MCF 10A (cell line): ENCODE measurements at regions not wholly inside any gene's neighbourhood (a gene's known extent, or its start where the extent isn't known, plus 50 kb on each side); places are given as distances from the start of the nearest gene placed in this dataset.

Experiments used
- BruUV-seq: library from RNA; stranded (reverse); fragments of 400-500 nt; replicated peaks from 2 replicates; lab custom pipeline; 2021; lab: Mats Ljungman, UMichigan
- CTCF ChIA-PET: fragments of 300-600 bp; sonication (Branson Sonifier 250); formaldehyde crosslinking; extraction: SDS; loops from one replicate; lab custom pipeline; 2021; ENCODE audit warnings: antibody characterized with exemption, inconsistent platforms; lab: Yijun Ruan, JAX
- POLR2A ChIA-PET: fragments of 300-600, 350-650 bp; sonication (Branson Sonifier 250); formaldehyde crosslinking; extraction: SDS; loops from one replicate; lab custom pipeline; 2020; ENCODE audit warnings: antibody characterized with exemption, inconsistent platforms; lab: Yijun Ruan, JAX
- DNase-seq: peaks from one replicate; pipeline ENCODE4 v3.0.0-alpha.2; 2018; ENCODE audit not compliant: unreplicated experiment
- H3K27ac Mint-ChIP-seq: one replicate; pipeline ENCODE4 v1.8.0; 2022; ENCODE audit warnings: mild to moderate bottlenecking, low read depth, mixed read lengths; ENCODE audit not compliant: unreplicated experiment
- H3K27me3 Mint-ChIP-seq: one replicate; pipeline ENCODE4 v1.8.0; 2022; ENCODE audit warnings: mixed read lengths; ENCODE audit not compliant: insufficient read depth, unreplicated experiment
- H3K36me3 Mint-ChIP-seq: one replicate; pipeline ENCODE4 v1.8.0; 2022; ENCODE audit warnings: mild to moderate bottlenecking, moderate library complexity, mixed read lengths; ENCODE audit not compliant: insufficient read depth, unreplicated experiment
- H3K4me1 Mint-ChIP-seq: one replicate; pipeline ENCODE4 v1.8.0; 2022; ENCODE audit warnings: mixed read lengths; ENCODE audit not compliant: insufficient read depth, unreplicated experiment
- H3K4me3 Mint-ChIP-seq: one replicate; pipeline ENCODE4 v1.8.0; 2022; ENCODE audit warnings: mild to moderate bottlenecking, moderate library complexity, mixed read lengths; ENCODE audit not compliant: unreplicated experiment
- H3K9me3 Mint-ChIP-seq: one replicate; pipeline ENCODE4 v1.8.0; 2022; ENCODE audit warnings: mixed read lengths; ENCODE audit not compliant: unreplicated experiment
- CTCF ChIP-seq: fragments of 200-600 bp; IDR thresholded peaks from one replicate; pipeline ENCODE4 v1.8.0; 2022; ENCODE audit warnings: antibody characterized with exemption, mild to moderate bottlenecking; ENCODE audit not compliant: unreplicated experiment
- intact Hi-C: fragments of 100-400 bp; cut with micrococcal nuclease; formaldehyde crosslinking; loops from 2 replicates; pipeline ENCODE4 v1.14.1; 2022

DNA sequence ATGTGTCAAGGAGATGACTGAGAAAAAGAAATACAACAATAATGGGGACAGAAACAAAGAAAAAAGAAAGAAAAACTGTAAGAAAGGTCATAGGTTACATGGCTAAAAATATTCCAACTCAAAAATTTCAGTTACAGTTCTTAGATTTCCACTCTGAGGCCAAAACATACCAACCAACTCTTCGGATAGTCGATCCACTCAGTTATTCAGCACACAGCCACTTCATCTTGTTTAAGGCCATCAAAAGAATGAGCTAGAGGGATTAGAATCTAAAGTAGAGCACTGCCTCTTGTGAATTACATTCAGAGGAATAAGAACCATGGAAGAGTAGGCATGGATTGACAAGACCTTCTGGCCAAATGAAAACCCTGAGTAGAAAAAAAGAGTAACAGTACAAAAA lies 277.0 kb downstream of the MRPL39 start:
- no peak overlapping the region for H3K4me3 Mint-ChIP-seq
- DNase-seq = no peak

GRCh38 chr21:25329227-25329825 lies 278.0 kb downstream of the MRPL39 start:
- intact Hi-C loops = loop anchor here (10.0 kb wide), 1 partner anchor 45 kb away; no protein-coding TSS in a partner anchor
- H3K36me3 Mint-ChIP-seq = no peaks in the 10 kb centered on the region
- ChIA-PET CTCF (interaction anchor here (0.6 kb wide), 1 partner anchor 16 kb away, joined by 3 read pairs; no protein-coding TSS in a partner anchor), POLR2A (interaction anchor here (0.6 to 2.2 kb wide), 4 partner anchors 9 to 976 kb away, joined by 3 to 7 read pairs (median 4); no protein-coding TSS in a partner anchor)
- peaks cover 31% of the 10 kb centered on the region for H3K4me1 Mint-ChIP-seq
- DNase-seq = peak; percentile 69
- H3K4me3 Mint-ChIP-seq = no peak overlapping the region
- H3K9me3 Mint-ChIP-seq = peaks cover 7% of the 10 kb centered on the region
- H3K27me3 Mint-ChIP-seq = no peaks in the 10 kb centered on the region
- no TSS peak for BruUV-seq
- TF ChIP-seq CTCF = no peak
- peak overlapping the region; percentile 9 for H3K27ac Mint-ChIP-seq

More for the DNA sequence above, 277.0 kb downstream of the MRPL39 start:
- Mint-ChIP-seq H3K4me1 (peaks cover 28% of the 10 kb centered on the region), H3K27me3 (no peaks in the 10 kb centered on the region), H3K9me3 (no peaks in the 10 kb centered on the region), H3K36me3 (no peaks in the 10 kb centered on the region), H3K27ac (peak overlapping the region; percentile 9)
- TF ChIP-seq CTCF = no peak
- BruUV-seq = no TSS peak
- CTCF ChIA-PET = no interaction called here
- POLR2A ChIA-PET = no interaction called here
- intact Hi-C loops = no loop called here

DNA sequence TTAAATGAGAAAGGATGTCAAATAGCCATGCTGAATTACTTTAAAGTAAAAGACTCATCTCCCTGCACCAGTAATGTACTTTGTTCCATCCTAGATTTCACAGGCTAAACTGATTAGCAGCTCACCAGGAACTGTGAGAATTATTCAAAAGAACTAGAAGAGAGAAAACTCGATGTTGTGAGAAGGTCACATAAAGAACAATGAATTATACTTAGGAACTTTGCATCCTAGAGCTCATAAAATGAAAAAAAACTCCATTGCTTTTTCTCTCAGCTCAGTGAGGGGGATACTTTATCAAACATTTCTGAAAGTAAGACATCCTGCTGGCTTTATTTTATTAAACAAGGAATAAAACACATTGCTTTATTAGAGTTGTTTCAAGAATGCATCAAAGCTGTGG lies 278.5 kb downstream of the MRPL39 start:
- no peak for DNase-seq
- H3K4me1 Mint-ChIP-seq = peaks cover 27% of the 10 kb centered on the region
- no TSS peak for BruUV-seq
- no peaks in the 10 kb centered on the region for H3K36me3 Mint-ChIP-seq
- no peak for TF ChIP-seq CTCF
- no peak overlapping the region for H3K27ac Mint-ChIP-seq
- ChIA-PET POLR2A (interaction anchor here (0.6 to 2.2 kb wide), 3 partner anchors 9 to 43 kb away, joined by 3 to 7 read pairs (median 5); no protein-coding TSS in a partner anchor), CTCF (no interaction called here)
- intact Hi-C loops = loop anchor here (10.0 kb wide), 1 partner anchor 46 kb away; no protein-coding TSS in a partner anchor
- H3K9me3 Mint-ChIP-seq = peaks cover 13% of the 10 kb centered on the region
- H3K4me3 Mint-ChIP-seq = no peak overlapping the region
- H3K27me3 Mint-ChIP-seq = no peaks in the 10 kb centered on the region

DNA sequence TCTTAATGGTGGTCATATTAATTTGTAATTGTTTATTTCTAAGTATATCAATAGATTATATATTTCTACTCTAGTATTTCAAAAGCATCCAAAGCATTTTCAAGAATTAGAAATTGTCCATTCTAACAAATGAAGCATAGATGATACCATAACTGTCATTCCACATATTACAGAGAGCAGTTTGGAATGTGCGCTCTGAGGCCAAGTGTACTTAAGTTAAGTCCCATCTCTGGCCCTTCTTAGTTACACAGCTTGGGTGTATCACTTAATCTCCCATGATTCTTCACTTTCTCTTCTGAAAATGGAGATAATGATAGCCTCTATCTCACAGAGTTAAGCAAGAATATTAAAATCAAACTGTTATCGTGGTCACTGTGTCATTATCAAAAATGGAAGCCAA lies 281.1 kb downstream of the MRPL39 start:
- Mint-ChIP-seq H3K27me3 (no peaks in the 10 kb centered on the region), H3K9me3 (peaks cover 14% of the 10 kb centered on the region), H3K4me3 (no peak overlapping the region), H3K36me3 (no peaks in the 10 kb centered on the region), H3K4me1 (peaks cover 34% of the 10 kb centered on the region), H3K27ac (no peak overlapping the region)
- TF ChIP-seq CTCF = no peak
- no TSS peak for BruUV-seq
- ChIA-PET POLR2A (interaction anchor here (0.7 to 1.0 kb wide), 2 partner anchors 19 to 56 kb away, joined by 3 to 4 read pairs; no protein-coding TSS in a partner anchor), CTCF (no interaction called here)
- intact Hi-C loops = loop anchor here (10.0 kb wide), 1 partner anchor 49 kb away; no protein-coding TSS in a partner anchor
- DNase-seq = no peak
